Stimulated activated effector memory CD8-positive, alpha-beta T cell treated with anti-CD3 and anti-CD28 coated beads, Interleukin-12 subunit alpha, Interleukin-12 subunit beta, amount 100 ng/mL, for 72 hours (primary cell): ENCODE measurements at regions not wholly inside any gene's neighbourhood (a gene's known extent, or its start where the extent isn't known, plus 50 kb on each side); places are given as distances from the start of the nearest gene placed in this dataset.
"Not testable (repeated sequence)": the region's sequence is repeated elsewhere in the genome, so short reads cannot be mapped to it uniquely, and the experiment has no call there.

Source experiments
- ATAC-seq: fragments of 150-1000 bp; cut with Tn5 transposase; 2 replicates; pipeline ENCODE4 v1.10.0; 2021
- DNase-seq, 2 donors: peaks; one replicate each; pipeline ENCODE4 v3.0.0; 2021 to 2022; ENCODE audit warnings: low spot score in 2 of 2
- H3K27ac Mint-ChIP-seq: one replicate; pipeline ENCODE4 v1.8.0; 2022; ENCODE audit warnings: mild to moderate bottlenecking, mixed read lengths
- H3K36me3 Mint-ChIP-seq: one replicate; pipeline ENCODE4 v1.8.0; 2022; ENCODE audit warnings: mild to moderate bottlenecking, mixed read lengths
- H3K4me1 Mint-ChIP-seq: one replicate; pipeline ENCODE4 v1.8.0; 2022; ENCODE audit warnings: mixed read lengths
- H3K4me3 Mint-ChIP-seq: one replicate; pipeline ENCODE4 v1.8.0; 2022; ENCODE audit warnings: mild to moderate bottlenecking, mixed read lengths
- H3K9me3 Mint-ChIP-seq: one replicate; pipeline ENCODE4 v1.8.0; 2022; ENCODE audit warnings: mixed read lengths

- H3K27ac Mint-ChIP-seq, result no peak overlapping the region
- no peaks in the 10 kb centered on the region for H3K9me3 Mint-ChIP-seq
- DNase-seq (no peak), ATAC-seq (no peak)
- no peaks in the 10 kb centered on the region for H3K36me3 Mint-ChIP-seq
- H3K4me1 Mint-ChIP-seq, result peaks cover 27% of the 10 kb centered on the region
- no peak overlapping the region for H3K4me3 Mint-ChIP-seq
Measured at GRCh38 chr3:30471796-30472489, 134.5 kb upstream of the TGFBR2 start.

DNA sequence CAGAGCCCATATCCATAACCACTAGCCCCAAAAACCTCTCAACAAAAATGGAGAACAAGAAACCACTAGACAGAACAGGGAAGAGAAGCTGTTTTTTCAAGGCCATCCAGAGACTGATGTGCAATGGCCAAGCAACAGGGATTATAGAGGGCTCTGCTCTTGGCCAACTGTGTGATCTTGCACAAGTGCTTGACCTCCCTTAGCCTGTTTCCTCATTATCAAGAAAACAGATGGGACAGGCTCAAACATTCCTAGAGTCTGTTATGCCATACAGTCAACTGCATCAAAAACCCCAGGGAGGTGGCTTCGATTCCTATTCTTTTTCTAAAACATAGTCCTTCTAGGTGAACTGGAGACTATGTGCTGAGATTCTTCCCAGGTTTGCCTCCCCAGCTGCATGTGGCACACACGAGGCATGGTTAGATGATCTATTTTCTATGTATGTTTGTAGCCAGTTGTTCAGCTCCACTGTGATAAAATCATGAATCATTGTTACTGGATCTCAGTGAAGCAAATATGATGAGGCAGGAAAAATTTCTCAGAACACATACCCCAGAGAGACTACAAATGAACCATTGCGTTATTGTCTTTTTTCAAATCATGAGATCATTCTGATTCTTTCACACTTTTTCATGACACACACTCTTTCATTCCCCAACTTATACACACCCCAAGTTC is 132.9 kb upstream of the TGFBR2 start:
- DNase-seq, result no peak
- no peak overlapping the region for H3K4me3 Mint-ChIP-seq
- H3K9me3 Mint-ChIP-seq, result no peaks in the 10 kb centered on the region
- no peak overlapping the region for H3K27ac Mint-ChIP-seq
- peak; percentile 65 for ATAC-seq
- H3K4me1 Mint-ChIP-seq, result peaks cover 33% of the 10 kb centered on the region
- no peaks in the 10 kb centered on the region for H3K36me3 Mint-ChIP-seq

GRCh38 chr3:30474371-30474770 is 132.0 kb upstream of the TGFBR2 start:
- ATAC-seq, result no peak
- Mint-ChIP-seq H3K36me3 (no peaks in the 10 kb centered on the region), H3K9me3 (no peaks in the 10 kb centered on the region), H3K27ac (peak overlapping the region; percentile 39), H3K4me3 (no peak overlapping the region), H3K4me1 (peaks cover 33% of the 10 kb centered on the region)
- no peak for DNase-seq

- H3K4me3 Mint-ChIP-seq, result no peak overlapping the region
- H3K9me3 Mint-ChIP-seq, result no peaks in the 10 kb centered on the region
- H3K36me3 Mint-ChIP-seq, result no peaks in the 10 kb centered on the region
- DNase-seq (no peak), ATAC-seq (peak; percentile 82)
- H3K4me1 Mint-ChIP-seq, result peaks cover 33% of the 10 kb centered on the region
- H3K27ac Mint-ChIP-seq, result peak overlapping the region; percentile 39
Measured at GRCh38 chr3:30475038-30475808, 131.2 kb upstream of the TGFBR2 start.

DNA sequence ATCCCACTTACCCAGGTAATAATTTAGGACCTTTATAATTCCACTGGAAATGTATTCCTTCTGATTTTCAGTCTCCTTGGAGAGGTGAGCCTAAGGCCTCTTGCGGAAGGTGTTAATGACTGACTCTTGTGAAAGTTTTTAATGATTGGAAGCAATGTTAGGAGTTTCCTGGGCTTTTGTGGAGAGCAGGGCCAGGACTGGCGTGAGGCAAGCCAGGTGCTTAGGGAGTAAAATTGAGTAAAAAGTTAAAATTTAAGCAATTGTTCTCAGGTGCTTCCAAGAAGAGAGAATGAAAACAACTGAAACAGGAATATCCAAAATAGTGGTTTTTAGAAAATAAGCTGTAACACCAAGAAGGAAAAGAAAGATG is 130.6 kb upstream of the TGFBR2 start:
- Mint-ChIP-seq H3K4me3 (no peak overlapping the region), H3K9me3 (no peaks in the 10 kb centered on the region), H3K4me1 (peaks cover 33% of the 10 kb centered on the region), H3K36me3 (no peaks in the 10 kb centered on the region), H3K27ac (no peak overlapping the region)
- no peak for ATAC-seq
- DNase-seq, result no peak

- Mint-ChIP-seq H3K4me3 (no peak overlapping the region), H3K9me3 (no peaks in the 10 kb centered on the region), H3K4me1 (peaks cover 33% of the 10 kb centered on the region), H3K27ac (no peak overlapping the region), H3K36me3 (no peaks in the 10 kb centered on the region)
- DNase-seq (no peak), ATAC-seq (peak; percentile 90)
Measured at GRCh38 chr3:30476368-30477084, 129.9 kb upstream of the TGFBR2 start.

- H3K9me3 Mint-ChIP-seq, result no peaks in the 10 kb centered on the region
- peaks cover 33% of the 10 kb centered on the region for H3K4me1 Mint-ChIP-seq
- no peak overlapping the region for H3K27ac Mint-ChIP-seq
- DNase-seq, result no peak
- H3K4me3 Mint-ChIP-seq, result no peak overlapping the region
- ATAC-seq, result no peak
- H3K36me3 Mint-ChIP-seq, result no peaks in the 10 kb centered on the region
Measured at GRCh38 chr3:30477149-30477921, 129.1 kb upstream of the TGFBR2 start.

DNA sequence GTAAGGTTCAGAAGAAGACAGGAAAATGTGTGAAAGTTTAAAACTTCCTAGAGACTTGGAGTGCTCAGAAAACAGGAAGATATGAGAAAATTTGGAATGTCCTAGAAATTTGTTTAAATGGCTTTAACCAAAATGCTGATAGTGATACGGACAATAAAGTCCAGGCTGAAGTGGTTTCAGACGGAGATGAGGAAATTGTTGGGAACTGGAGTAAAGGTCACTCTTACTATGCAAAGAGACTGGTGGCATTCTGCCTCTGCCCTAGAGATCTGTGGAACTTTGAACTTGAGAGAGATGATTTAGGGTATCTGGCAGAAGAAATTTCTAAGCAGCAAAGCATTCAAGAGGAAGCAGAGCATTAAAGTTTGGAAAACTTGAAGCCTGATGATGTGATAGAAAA is 126.7 kb upstream of the TGFBR2 start:
- ATAC-seq, H3K4me3 Mint-ChIP-seq, H3K27ac Mint-ChIP-seq, H3K9me3 Mint-ChIP-seq, DNase-seq, H3K36me3 Mint-ChIP-seq: not testable (repeated sequence)
- H3K4me1 Mint-ChIP-seq, result peaks cover 22% of the 10 kb centered on the region

- H3K9me3 Mint-ChIP-seq, H3K4me3 Mint-ChIP-seq, ATAC-seq, DNase-seq, H3K36me3 Mint-ChIP-seq, H3K27ac Mint-ChIP-seq: not testable (repeated sequence)
- H3K4me1 Mint-ChIP-seq, result peaks cover 18% of the 10 kb centered on the region
Measured at GRCh38 chr3:30480156-30480555, 126.2 kb upstream of the TGFBR2 start.

DNA sequence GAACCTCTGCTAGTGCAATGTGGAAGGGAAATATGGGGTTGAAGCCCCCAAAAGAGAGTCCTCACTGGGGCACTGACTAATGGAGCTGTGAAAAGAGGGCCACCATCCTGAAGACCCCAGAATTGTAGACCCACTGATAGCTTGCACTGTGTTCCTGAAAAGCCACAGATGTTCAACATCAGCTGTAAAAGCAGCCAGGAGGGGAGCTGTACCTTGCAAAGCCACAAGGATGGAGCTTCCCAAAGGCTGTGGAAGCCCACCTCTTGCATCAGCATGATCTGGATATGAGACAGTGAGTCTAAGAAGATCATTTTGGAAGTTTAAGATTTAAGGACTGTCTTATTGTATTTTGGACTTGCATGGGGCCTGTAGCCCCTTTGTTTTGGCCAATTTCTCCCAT is 125.8 kb upstream of the TGFBR2 start:
- H3K36me3 Mint-ChIP-seq, result no peaks in the 10 kb centered on the region
- no peaks in the 10 kb centered on the region for H3K9me3 Mint-ChIP-seq

GRCh38 chr3:30481241-30481640 is 125.2 kb upstream of the TGFBR2 start:
- no peak overlapping the region for H3K4me3 Mint-ChIP-seq
- no peak overlapping the region for H3K27ac Mint-ChIP-seq
- no peak for ATAC-seq

More for the DNA sequence above, 125.8 kb upstream of the TGFBR2 start:
- Mint-ChIP-seq H3K4me1 (peaks cover 14% of the 10 kb centered on the region), H3K4me3 (no peak overlapping the region), H3K27ac (no peak overlapping the region)
- ATAC-seq (no peak), DNase-seq (no peak)

GRCh38 chr3:30484229-30484628 is 122.2 kb upstream of the TGFBR2 start:
- H3K9me3 Mint-ChIP-seq, H3K4me1 Mint-ChIP-seq, DNase-seq, H3K4me3 Mint-ChIP-seq, ATAC-seq, H3K36me3 Mint-ChIP-seq, H3K27ac Mint-ChIP-seq: not testable (repeated sequence)

More at GRCh38 chr3:30481241-30481640, 125.2 kb upstream of the TGFBR2 start:
- DNase-seq, result no peak
- H3K9me3 Mint-ChIP-seq, result no peaks in the 10 kb centered on the region
- H3K36me3 Mint-ChIP-seq, result no peaks in the 10 kb centered on the region
- peaks cover 11% of the 10 kb centered on the region for H3K4me1 Mint-ChIP-seq

GRCh38 chr3:30486368-30486767 is 120.0 kb upstream of the TGFBR2 start:
- ATAC-seq, result no peak
- no peak overlapping the region for H3K4me3 Mint-ChIP-seq
- no peak for DNase-seq
- H3K27ac Mint-ChIP-seq, result no peak overlapping the region
- no peaks in the 10 kb centered on the region for H3K36me3 Mint-ChIP-seq
- H3K9me3 Mint-ChIP-seq, result peaks cover 9% of the 10 kb centered on the region
- no peaks in the 10 kb centered on the region for H3K4me1 Mint-ChIP-seq

- Mint-ChIP-seq H3K4me3 (no peak overlapping the region), H3K27ac (no peak overlapping the region), H3K4me1 (no peaks in the 10 kb centered on the region), H3K36me3 (no peaks in the 10 kb centered on the region), H3K9me3 (peaks cover 9% of the 10 kb centered on the region)
- ATAC-seq (no peak), DNase-seq (no peak)
Measured at GRCh38 chr3:30488070-30488756, 118.2 kb upstream of the TGFBR2 start.
